Thymus (tissue), 11 donors: ENCODE measurements at regions not wholly inside any gene's neighbourhood (a gene's known extent, or its start where the extent isn't known, plus 50 kb on each side); places are given as distances from the start of the nearest gene placed in this dataset.

Experiments
- DNase-seq, 9 donors: peaks; one replicate each; pipeline ENCODE4 v3.0.0-alpha.2; 2013; ENCODE audit warnings: low spot score in 9 of 9, low read depth in 6 of 9, missing footprints in 1 of 9
- H3K27ac ChIP-seq, 2 donors: one replicate each; pipeline ENCODE4 v1.5.1; 2013; ENCODE audit warnings: control low read depth in 1 of 2, low read depth in 1 of 2, low read length in 1 of 2, mild to moderate bottlenecking in 1 of 2, moderate library complexity in 1 of 2
- H3K27me3 ChIP-seq, 2 donors: one replicate each; pipeline ENCODE4 v1.5.1; 2013; ENCODE audit warnings: low read length in 1 of 2; ENCODE audit not compliant: control insufficient read depth in 2 of 2, insufficient read depth in 1 of 2
- H3K36me3 ChIP-seq, 2 donors: one replicate each; pipeline ENCODE4 v1.5.1; 2013; ENCODE audit warnings: low read length in 1 of 2, mild to moderate bottlenecking in 1 of 2, moderate library complexity in 1 of 2; ENCODE audit not compliant: control insufficient read depth in 2 of 2, insufficient read depth in 2 of 2
- H3K4me1 ChIP-seq, 2 donors: one replicate each; pipeline ENCODE4 v1.5.1; 2013; ENCODE audit warnings: low read length in 2 of 2; ENCODE audit not compliant: control insufficient read depth in 2 of 2, insufficient read depth in 2 of 2
- H3K4me3 ChIP-seq, 2 donors: one replicate each; pipeline ENCODE4 v1.5.1; 2013; ENCODE audit warnings: low read length in 2 of 2, control low read depth in 1 of 2, mild to moderate bottlenecking in 1 of 2
- H3K9me3 ChIP-seq, 2 donors: one replicate each; pipeline ENCODE4 v1.5.1; 2013; ENCODE audit warnings: low read length in 1 of 2, mild to moderate bottlenecking in 1 of 2; ENCODE audit not compliant: control insufficient read depth in 2 of 2, insufficient read depth in 1 of 2
- WGBS: extraction: QIAGEN DNeasy Blood & Tissue Kit; methylation state at CpG from one replicate; pipeline ENCODE4 v1.1.7; 2013; 5-methylcytosine and 5-hydroxymethylcytosine counted together
- donor health status: healthy.

DNA sequence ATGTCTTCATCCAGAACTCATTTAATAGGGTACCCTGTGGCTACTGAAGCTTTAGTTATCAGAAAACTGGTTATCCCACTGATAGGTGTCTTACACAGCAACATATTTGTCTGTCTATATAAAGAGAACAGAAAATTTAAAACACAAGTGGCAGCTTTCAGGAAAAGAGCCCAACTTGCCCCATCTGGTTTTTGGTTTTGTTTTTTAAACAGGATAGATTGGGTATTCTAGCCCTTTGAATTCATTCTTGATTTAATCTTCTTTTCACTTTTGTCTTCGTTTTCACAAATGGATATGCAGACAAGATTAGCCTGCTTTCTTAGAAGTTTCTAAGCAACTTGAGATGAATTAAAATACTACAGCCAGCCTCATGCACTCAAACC lies 91.3 kb downstream of the KLF6 start:
- DNase-seq: no peak
- 54% methylated on average over 1 of the region's 1 CpG for whole genome bisulfite sequencing
- H3K4me3 ChIP-seq: no peak overlapping the region
- no peak overlapping the region for H3K27ac ChIP-seq
- no peaks in the 10 kb centered on the region for H3K36me3 ChIP-seq
- H3K9me3 ChIP-seq: no peaks in the 10 kb centered on the region
- no peaks in the 10 kb centered on the region for H3K4me1 ChIP-seq
- no peaks in the 10 kb centered on the region for H3K27me3 ChIP-seq

DNA sequence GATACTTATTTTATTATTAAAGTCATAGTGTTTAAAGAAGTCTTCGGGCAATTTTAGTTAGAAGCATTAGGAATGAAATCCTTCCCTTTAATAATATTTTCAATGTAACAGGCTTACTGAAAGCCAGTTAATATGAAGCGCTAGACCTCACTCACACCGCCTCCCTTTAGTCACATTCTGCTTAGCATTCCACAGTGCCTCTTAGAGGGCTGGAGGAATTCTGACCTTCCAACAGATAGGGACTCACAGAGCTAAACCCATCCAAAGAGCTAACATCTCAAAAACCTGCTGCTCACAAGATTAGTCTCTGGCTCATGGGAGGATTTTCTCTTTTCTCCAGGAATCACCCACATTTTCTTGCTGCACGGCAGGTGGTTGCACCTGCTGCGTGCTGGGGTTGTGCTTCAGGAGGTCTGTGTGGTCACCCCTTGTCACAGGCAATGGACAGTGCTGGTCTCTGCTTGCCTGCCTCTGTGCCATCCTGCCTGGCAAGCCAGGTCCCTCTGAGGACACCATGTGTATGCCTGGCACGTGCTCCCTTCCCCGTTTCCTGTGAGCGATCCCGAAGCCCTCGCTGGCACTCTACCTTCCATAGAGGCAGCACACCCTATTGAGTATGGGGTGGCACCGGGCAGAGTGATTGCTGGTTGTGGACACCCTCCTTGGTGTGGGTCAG lies 91.8 kb downstream of the KLF6 start:
- no peaks in the 10 kb centered on the region for H3K36me3 ChIP-seq
- no peaks in the 10 kb centered on the region for H3K9me3 ChIP-seq
- H3K27ac ChIP-seq: no peak overlapping the region
- H3K4me1 ChIP-seq: no peaks in the 10 kb centered on the region
- H3K4me3 ChIP-seq: no peak overlapping the region
- WGBS: 98% methylated on average over 11 of the region's 11 CpGs
- H3K27me3 ChIP-seq: no peaks in the 10 kb centered on the region
- DNase-seq: no peak

DNA sequence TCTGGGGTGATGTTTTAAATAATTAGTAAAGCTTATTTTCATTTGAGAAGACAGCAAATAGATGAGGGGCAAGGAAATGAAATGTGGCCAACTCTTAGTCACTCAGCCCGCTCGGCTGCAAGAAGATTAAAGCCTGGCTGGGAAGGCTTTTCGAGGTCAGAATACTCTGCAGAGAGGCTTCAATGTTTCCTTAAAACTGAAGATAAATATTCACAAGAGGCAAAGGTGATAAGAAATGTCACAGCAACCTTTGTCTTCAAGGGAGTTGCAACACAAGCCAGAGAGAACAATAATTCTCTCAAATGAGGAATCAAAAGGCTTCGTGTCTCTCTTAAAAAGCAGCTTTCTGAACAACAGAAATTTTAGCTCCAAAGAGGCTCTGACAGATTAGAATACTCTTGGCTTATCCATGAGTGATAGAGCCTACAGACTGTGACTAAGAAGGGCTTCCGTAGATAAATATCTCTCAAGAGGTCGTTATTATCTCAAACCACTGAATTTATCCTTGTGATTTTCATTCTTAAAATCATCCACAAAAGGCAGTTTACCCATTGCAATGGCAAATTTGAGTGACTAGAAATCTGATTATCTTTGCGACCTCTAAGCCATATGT lies 92.5 kb downstream of the KLF6 start:
- no peak overlapping the region for H3K4me3 ChIP-seq
- H3K4me1 ChIP-seq: no peaks in the 10 kb centered on the region
- no peaks in the 10 kb centered on the region for H3K27me3 ChIP-seq
- H3K27ac ChIP-seq: no peak overlapping the region
- H3K9me3 ChIP-seq: no peaks in the 10 kb centered on the region
- H3K36me3 ChIP-seq: no peaks in the 10 kb centered on the region
- WGBS: 90% methylated on average over 7 of the region's 7 CpGs
- no peak for DNase-seq

DNA sequence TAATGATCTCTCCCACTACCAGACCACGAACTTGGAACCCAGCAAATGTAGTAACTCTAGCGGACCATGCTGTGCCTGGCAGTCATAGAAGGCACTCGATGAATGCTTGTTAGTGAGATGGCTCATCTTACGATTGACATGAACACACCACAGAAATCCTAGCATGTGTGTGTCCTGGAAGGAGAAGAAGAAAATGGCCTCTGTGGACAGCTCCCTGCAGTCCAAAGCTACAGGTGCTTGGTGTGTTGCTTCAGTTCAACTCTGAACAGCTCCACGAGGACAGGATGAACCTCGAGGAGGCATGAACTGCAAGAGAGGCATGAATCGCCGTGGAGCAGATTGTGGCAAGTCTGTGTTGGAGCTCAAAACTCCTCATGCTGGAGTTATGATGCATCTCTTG lies 93.5 kb downstream of the KLF6 start:
- Histone ChIP-seq H3K36me3 (no peaks in the 10 kb centered on the region), H3K4me3 (no peak overlapping the region), H3K9me3 (no peaks in the 10 kb centered on the region), H3K27ac (no peak overlapping the region), H3K4me1 (no peaks in the 10 kb centered on the region), H3K27me3 (no peaks in the 10 kb centered on the region)
- 95% methylated on average over 8 of the region's 8 CpGs for WGBS
- no peak for DNase-seq

DNA sequence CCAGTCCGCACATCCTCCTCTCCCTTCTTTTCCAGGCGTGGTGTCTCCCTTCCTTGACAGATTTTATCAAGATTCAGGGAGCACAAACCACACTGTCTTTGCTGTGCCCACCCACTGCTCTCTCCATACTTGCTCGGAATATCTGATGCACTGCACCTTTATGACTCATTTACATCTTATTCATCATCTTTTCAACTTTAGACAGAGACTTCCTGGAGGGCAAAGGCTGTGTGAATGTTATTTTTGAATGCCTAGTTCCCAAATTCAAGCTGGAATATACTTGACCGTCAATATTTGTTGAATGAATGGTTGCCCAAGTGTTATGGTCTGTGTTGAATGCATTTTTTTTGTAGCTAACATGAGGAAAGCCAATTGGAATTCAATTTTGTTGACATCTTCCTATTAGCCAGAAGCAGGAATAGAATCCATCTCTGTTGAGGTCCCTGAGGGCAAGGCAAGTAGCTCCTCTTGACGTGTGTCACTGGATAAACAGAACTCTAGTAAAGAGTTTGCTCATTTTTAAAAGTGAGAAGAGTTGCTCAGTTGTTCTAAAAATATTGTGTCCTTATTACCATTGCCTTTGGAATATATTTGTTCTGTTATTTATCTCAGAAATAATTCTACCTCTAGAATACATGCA lies 95.0 kb downstream of the KLF6 start:
- H3K4me1 ChIP-seq: no peaks in the 10 kb centered on the region
- 93% methylated on average over 5 of the region's 5 CpGs for whole genome bisulfite sequencing

DNA sequence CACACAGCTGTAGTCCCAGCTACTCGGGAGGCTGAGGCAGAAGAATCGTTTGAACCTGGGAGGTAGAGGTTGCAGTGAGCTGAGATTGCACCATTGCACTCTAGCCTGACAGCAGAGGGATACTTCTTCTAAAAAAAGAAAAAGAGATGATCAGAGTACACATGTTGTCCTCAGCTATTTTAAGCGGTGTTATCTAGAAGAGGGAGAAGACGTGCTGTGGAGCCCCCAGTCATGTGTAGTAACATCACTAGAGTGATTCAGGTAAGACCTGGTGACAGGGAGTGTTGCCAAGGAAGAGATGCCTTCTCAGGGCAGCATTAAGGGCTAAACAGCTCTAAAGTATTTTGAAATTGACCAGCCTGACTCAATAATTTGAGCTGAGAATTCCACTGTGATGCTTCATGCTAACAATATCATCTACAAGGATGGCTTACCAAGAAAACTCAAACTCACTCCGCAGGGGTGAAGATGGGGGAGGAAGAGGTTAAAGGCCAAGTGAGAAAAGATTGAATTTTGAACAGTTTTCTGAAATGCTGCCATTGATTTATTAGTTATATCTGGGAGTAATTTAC lies 97.4 kb downstream of the KLF6 start:
- no peaks in the 10 kb centered on the region for H3K9me3 ChIP-seq
- H3K27ac ChIP-seq: no peak overlapping the region
- H3K4me3 ChIP-seq: no peak overlapping the region
- no peaks in the 10 kb centered on the region for H3K4me1 ChIP-seq
- no peak for DNase-seq
- 88% methylated on average over 5 of the region's 5 CpGs for WGBS
- H3K27me3 ChIP-seq: no peaks in the 10 kb centered on the region
- H3K36me3 ChIP-seq: no peaks in the 10 kb centered on the region

More for the DNA sequence above, 95.0 kb downstream of the KLF6 start:
- H3K27me3 ChIP-seq: no peaks in the 10 kb centered on the region
- H3K9me3 ChIP-seq: no peaks in the 10 kb centered on the region
- H3K27ac ChIP-seq: no peak overlapping the region
- H3K4me3 ChIP-seq: no peak overlapping the region
- DNase-seq: no peak
- H3K36me3 ChIP-seq: no peaks in the 10 kb centered on the region

DNA sequence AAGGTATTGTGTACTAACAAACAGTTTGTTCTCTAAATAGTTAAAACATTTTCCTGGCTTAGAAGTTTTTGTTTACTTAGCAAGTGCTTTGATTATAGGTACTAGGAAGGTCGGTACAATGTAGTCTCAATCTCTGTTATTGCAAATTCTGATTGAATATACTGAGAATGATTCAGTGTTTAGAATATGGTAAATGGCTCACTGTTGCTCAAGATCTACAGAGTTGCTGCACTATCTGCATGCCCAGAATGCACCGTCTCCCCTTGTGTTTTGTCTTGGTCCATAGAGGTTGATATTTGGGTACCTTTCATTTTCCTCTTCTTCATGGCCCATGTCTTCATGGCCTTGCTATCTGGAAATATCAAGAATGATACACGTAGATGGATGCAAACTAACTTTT lies 99.6 kb downstream of the KLF6 start:
- H3K4me3 ChIP-seq: no peak overlapping the region
- H3K4me1 ChIP-seq: no peaks in the 10 kb centered on the region
- H3K27ac ChIP-seq: no peak overlapping the region
- no peaks in the 10 kb centered on the region for H3K36me3 ChIP-seq
- DNase-seq: no peak
- no peaks in the 10 kb centered on the region for H3K27me3 ChIP-seq
- 94% methylated on average over 3 of the region's 3 CpGs for WGBS
- H3K9me3 ChIP-seq: no peaks in the 10 kb centered on the region

DNA sequence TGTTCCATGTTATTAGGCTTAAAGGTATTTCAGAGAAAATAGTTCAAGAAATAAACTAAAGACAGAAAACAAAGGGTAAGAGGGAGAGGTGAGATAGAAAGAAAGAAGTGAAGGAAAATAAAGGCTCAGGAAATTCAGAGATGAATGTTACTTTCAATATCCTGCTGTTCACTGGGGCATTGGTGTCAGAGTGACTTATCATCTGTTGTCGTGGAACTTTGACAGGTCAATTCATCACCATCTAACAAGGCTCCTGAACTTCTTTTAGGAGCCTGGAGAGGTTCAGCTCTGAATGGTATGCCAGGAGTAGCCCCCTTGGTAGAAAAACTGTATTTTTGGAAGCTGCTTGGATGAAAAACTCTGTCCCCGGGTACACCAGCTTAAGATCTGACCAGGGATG lies 100.1 kb downstream of the KLF6 start:
- Histone ChIP-seq H3K27me3 (no peaks in the 10 kb centered on the region), H3K36me3 (no peaks in the 10 kb centered on the region), H3K9me3 (no peaks in the 10 kb centered on the region), H3K4me1 (no peaks in the 10 kb centered on the region), H3K4me3 (no peak overlapping the region), H3K27ac (no peak overlapping the region)
- 65% methylated on average over 2 of the region's 2 CpGs for WGBS
- DNase-seq: no peak

DNA sequence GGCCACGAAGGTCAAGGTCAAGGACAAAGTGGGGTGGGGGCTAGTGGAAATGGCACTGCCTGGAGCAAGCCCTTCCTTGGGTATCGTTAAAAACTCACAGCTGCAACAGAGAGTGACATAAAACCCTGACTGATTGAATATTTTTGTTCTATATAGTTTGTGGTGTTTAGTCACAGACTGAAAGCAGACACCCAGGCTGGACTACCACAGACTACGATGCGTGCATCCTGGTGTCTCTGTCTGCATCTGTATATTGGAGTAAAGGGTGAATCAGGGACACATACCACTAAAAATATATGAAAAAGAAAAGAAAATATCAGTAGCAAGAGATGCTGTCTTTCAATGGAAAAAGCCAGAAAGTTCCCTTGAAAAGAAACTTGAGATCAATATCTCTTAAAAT lies 101.4 kb downstream of the KLF6 start:
- 97% methylated on average over 4 of the region's 4 CpGs for WGBS
- no peaks in the 10 kb centered on the region for H3K27me3 ChIP-seq

More for the DNA sequence above, 101.4 kb downstream of the KLF6 start:
- Histone ChIP-seq H3K9me3 (no peaks in the 10 kb centered on the region), H3K36me3 (no peaks in the 10 kb centered on the region), H3K27ac (no peak overlapping the region), H3K4me3 (no peak overlapping the region), H3K4me1 (no peaks in the 10 kb centered on the region)
- DNase-seq: no peak
